H1 (cell line): ENCODE measurements at regions not wholly inside any gene's neighbourhood (a gene's known extent, or its start where the extent isn't known, plus 50 kb on each side); places are given as distances from the start of the nearest gene placed in this dataset.

Experiments used
- CTCF ChIA-PET: fragments of 300-600 bp; sonication (Branson Sonifier 250); formaldehyde crosslinking; loops from one replicate; lab custom pipeline; 2021; ENCODE audit not compliant: partially characterized antibody; lab: Charles Lee
- POLR2A ChIA-PET: fragments of 300-600 bp; sonication (Branson Sonifier 250); formaldehyde crosslinking; loops from one replicate; lab custom pipeline; 2021; ENCODE audit warnings: inconsistent platforms; ENCODE audit not compliant: partially characterized antibody; lab: Charles Lee
- DNase-seq, 2 experiments: peaks; one replicate each; pipeline versions ENCODE4 v3.0.0 to v3.0.0-alpha.2; 2010 to 2022; ENCODE audit warnings: low spot score in 2 of 2, low read depth in 1 of 2, mixed read lengths in 1 of 2
- FAIRE-seq: peaks from 2 replicates; lab custom pipeline; 2011; peaks lifted over from hg19 to GRCh38; lab: Jason Lieb, UNC
- H2AFZ ChIP-seq: 2 replicates; pipeline ENCODE4 v1.8.1; 2012; ENCODE audit warnings: low read length, inconsistent platforms
- H2AK5ac ChIP-seq: 2 replicates; pipeline ENCODE4 v1.6.1; 2013; ENCODE audit warnings: low read depth, low read length
- H2BK120ac ChIP-seq: replicated peaks from 2 replicates; pipeline ENCODE3; 2013; ENCODE audit warnings: low read depth, low read length, inconsistent platforms
- H2BK12ac ChIP-seq: 2 replicates; pipeline ENCODE4 v1.6.1; 2013; ENCODE audit warnings: low read depth, low read length
- H2BK15ac ChIP-seq: 2 replicates; pipeline ENCODE4 v1.6.1; 2013; ENCODE audit warnings: low read length
- H2BK20ac ChIP-seq: 2 replicates; pipeline ENCODE4 v1.6.1; 2013; ENCODE audit warnings: low read length
- H2BK5ac ChIP-seq: 2 replicates; pipeline ENCODE4 v1.6.1; 2013; ENCODE audit warnings: low read depth, low read length
- H3K14ac ChIP-seq: 2 replicates; pipeline ENCODE4 v1.6.1; 2013; ENCODE audit warnings: inconsistent platforms; ENCODE audit not compliant: insufficient read length
- H3K18ac ChIP-seq: 2 replicates; pipeline ENCODE4 v1.6.1; 2013; ENCODE audit warnings: low read length; ENCODE audit errors: extremely low read depth
- H3K23ac ChIP-seq: 2 replicates; pipeline ENCODE4 v1.6.1; 2013; ENCODE audit warnings: inconsistent platforms; ENCODE audit not compliant: insufficient read length
- H3K23me2 ChIP-seq: 2 replicates; pipeline ENCODE4 v1.6.1; 2013; ENCODE audit warnings: low read depth, low read length
- H3K27ac ChIP-seq: 2 replicates; pipeline ENCODE4 v1.6.1; 2011; ENCODE audit warnings: low read depth, low read length, inconsistent platforms
- H3K27me3 ChIP-seq, 4 experiments: replicated peaks in 1 of 4; 1 replicate in 1 of 4; 2 replicates in 3 of 4; pipeline versions ENCODE4 v1.6.1 to v1.8.1; 2011 to 2013; ENCODE audit warnings: low read length in 3 of 4, mild to moderate bottlenecking in 3 of 4, inconsistent platforms in 2 of 4, mixed read lengths in 2 of 4, moderate library complexity in 1 of 4; ENCODE audit not compliant: control insufficient read depth in 3 of 4, insufficient read depth in 3 of 4; ENCODE audit errors: extremely low read depth in 1 of 4
- H3K36me3 ChIP-seq, 4 experiments: 2 replicates each; pipeline versions ENCODE4 v1.6.1 to v1.8.1; 2011 to 2013; ENCODE audit warnings: mild to moderate bottlenecking in 4 of 4, low read length in 3 of 4, moderate library complexity in 2 of 4, control low read depth in 1 of 4, inconsistent platforms in 1 of 4; ENCODE audit not compliant: insufficient read depth in 4 of 4, control insufficient read depth in 2 of 4
- H3K4ac ChIP-seq: replicated peaks from 2 replicates; pipeline ENCODE3; 2013; ENCODE audit warnings: low read length, low read depth, mixed read lengths, inconsistent platforms; ENCODE audit not compliant: insufficient read length
- H3K4me1 ChIP-seq, 4 experiments: replicated peaks in 1 of 4; 1 replicate in 1 of 4; 2 replicates in 3 of 4; pipeline versions ENCODE4 v1.6.1 to v1.8.1; 2011 to 2013; ENCODE audit warnings: low read length in 3 of 4, inconsistent platforms in 2 of 4, mixed read lengths in 1 of 4; ENCODE audit not compliant: insufficient read depth in 4 of 4, control insufficient read depth in 3 of 4
- H3K4me2 ChIP-seq, 2 experiments: 2 replicates each; pipeline versions ENCODE4 v1.6.1 to v1.8.1; 2011 to 2013; ENCODE audit warnings: low read depth in 2 of 2, low read length in 2 of 2, control low read depth in 1 of 2, inconsistent platforms in 1 of 2, mild to moderate bottlenecking in 1 of 2; ENCODE audit not compliant: insufficient read depth in 1 of 2
- H3K4me3 ChIP-seq, 4 experiments: fragments of 200-600, 300-600 bp in 1 of 4; sonication (generic), shearing (Covaris generic), sonication (Bioruptor Twin) in 1 of 4; 2 replicates each; pipeline versions ENCODE4 v1.5.1 to v1.8.1; 2011 to 2016; ENCODE audit warnings: low read length in 4 of 4, low read depth in 3 of 4, control low read depth in 2 of 4, inconsistent platforms in 2 of 4, mild to moderate bottlenecking in 2 of 4, mixed read lengths in 1 of 4, moderate library complexity in 1 of 4; ENCODE audit not compliant: insufficient read depth in 2 of 4; ENCODE audit errors: extremely low read depth in 1 of 4
- H3K56ac ChIP-seq: replicated peaks from 2 replicates; pipeline ENCODE3; 2013; ENCODE audit warnings: low read depth, mild to moderate bottlenecking, mixed read lengths, low read length, inconsistent platforms; ENCODE audit not compliant: insufficient read length
- H3K79me1 ChIP-seq: 2 replicates; pipeline ENCODE4 v1.6.1; 2013; ENCODE audit warnings: low read depth, low read length, control low read depth
- H3K79me2 ChIP-seq, 2 experiments: 2 replicates each; pipeline versions ENCODE4 v1.6.1 to v1.8.1; 2012 to 2013; ENCODE audit warnings: low read length in 2 of 2, mild to moderate bottlenecking in 2 of 2, inconsistent platforms in 1 of 2; ENCODE audit not compliant: insufficient read depth in 2 of 2, control insufficient read depth in 1 of 2
- H3K9ac ChIP-seq, 4 experiments: replicated peaks in 1 of 4; 1 replicate in 1 of 4; 2 replicates in 3 of 4; pipeline versions ENCODE4 v1.6.1 to v1.8.1; 2011 to 2013; ENCODE audit warnings: low read depth in 3 of 4, low read length in 3 of 4, control low read depth in 2 of 4, mild to moderate bottlenecking in 2 of 4, moderate library complexity in 2 of 4, inconsistent platforms in 1 of 4; ENCODE audit errors: extremely low read depth in 1 of 4
- H3K9me3 ChIP-seq, 2 experiments: 2 replicates each; pipeline versions ENCODE4 v1.6.1 to v1.8.1; 2012 to 2013; ENCODE audit warnings: mild to moderate bottlenecking in 2 of 2, moderate library complexity in 2 of 2, control low read depth in 1 of 2, inconsistent platforms in 1 of 2, low read depth in 1 of 2, low read length in 1 of 2, mixed read lengths in 1 of 2; ENCODE audit not compliant: insufficient read depth in 2 of 2
- H4K20me1 ChIP-seq, 2 experiments: replicated peaks in 1 of 2; 2 replicates each; pipeline versions ENCODE3 to v1.8.1; 2011 to 2013; ENCODE audit warnings: inconsistent platforms in 2 of 2, low read length in 2 of 2, mild to moderate bottlenecking in 1 of 2; ENCODE audit not compliant: insufficient read depth in 2 of 2, control insufficient read depth in 1 of 2
- H4K5ac ChIP-seq: 2 replicates; pipeline ENCODE4 v1.6.1; 2013; ENCODE audit warnings: low read length, low read depth, mixed read lengths, inconsistent platforms; ENCODE audit not compliant: insufficient read length
- H4K8ac ChIP-seq: 2 replicates; pipeline ENCODE4 v1.8.0; 2013; ENCODE audit warnings: mild to moderate bottlenecking, moderate library complexity, low read length, inconsistent platforms; ENCODE audit not compliant: insufficient read depth; ENCODE audit errors: extremely low read depth
- H4K91ac ChIP-seq: replicated peaks from 2 replicates; pipeline ENCODE3; 2013; ENCODE audit warnings: low read length, mixed read lengths, inconsistent platforms; ENCODE audit not compliant: insufficient read length
- ASH2L ChIP-seq: fragments of 200-600, 300-600 bp; sonication (generic); IDR thresholded peaks from one replicate; pipeline ENCODE4 v1.7.1; 2017; ENCODE audit warnings: low read length
- BRCA1 ChIP-seq: IDR thresholded peaks from 2 replicates; pipeline ENCODE4 v1.6.1; 2012; ENCODE audit warnings: low read depth, low read length, improper control_type of control experiment
- CBX8 ChIP-seq: fragments of 300-800, 300-1000 bp; sonication (generic); IDR thresholded peaks from 2 replicates; pipeline ENCODE4 v1.7.1; 2016; ENCODE audit warnings: low read depth, low read length, borderline replicate concordance
- CREB1 ChIP-seq: IDR thresholded peaks from 2 replicates; pipeline ENCODE4 v1.6.1; 2012; ENCODE audit warnings: inconsistent platforms
- GABPA ChIP-seq: IDR thresholded peaks from 2 replicates; pipeline ENCODE4 v1.6.1; 2011; ENCODE audit warnings: mild to moderate bottlenecking, low read length, moderate library complexity, borderline replicate concordance; ENCODE audit not compliant: insufficient read depth
- HDAC6 ChIP-seq: IDR thresholded peaks from one replicate; pipeline ENCODE4 v1.7.1; 2012; ENCODE audit warnings: low read depth, mild to moderate bottlenecking, inconsistent platforms, low read length, moderate library complexity
- JUND ChIP-seq: IDR thresholded peaks from 2 replicates; pipeline ENCODE4 v1.6.1; 2011; ENCODE audit warnings: mild to moderate bottlenecking, improper control_type of control experiment, low read length
- RAD21 ChIP-seq, 2 experiments: IDR thresholded peaks in 1 of 2; conservative IDR thresholded peaks in 1 of 2; 2 replicates each; pipeline ENCODE4 v1.6.1; 2011; ENCODE audit warnings: low read depth in 2 of 2, low read length in 2 of 2, improper control_type of control experiment in 1 of 2, inconsistent platforms in 1 of 2, mild to moderate bottlenecking in 1 of 2, moderate library complexity in 1 of 2
- RNF2 ChIP-seq: fragments of 200-900, 300-1000 bp; sonication (generic); IDR thresholded peaks from 2 replicates; pipeline ENCODE4 v1.7.1; 2016; ENCODE audit warnings: borderline replicate concordance, low read depth, mild to moderate bottlenecking, antibody characterized with exemption, low read length; ENCODE audit not compliant: poor library complexity, severe bottlenecking; ENCODE audit errors: missing control alignments
- SRF ChIP-seq: IDR thresholded peaks from 2 replicates; pipeline ENCODE4 v1.6.1; 2011; ENCODE audit warnings: mild to moderate bottlenecking, low read depth, low read length, moderate library complexity
- TAF7 ChIP-seq: optimal IDR thresholded peaks from 2 replicates; pipeline ENCODE3; 2011; ENCODE audit warnings: low read depth, mild to moderate bottlenecking, inconsistent platforms, low read length, moderate library complexity, borderline replicate concordance
- ZNF274 ChIP-seq: IDR thresholded peaks from 2 replicates; pipeline ENCODE4 v1.7.0; 2012; ENCODE audit warnings: low read length, borderline replicate concordance; ENCODE audit errors: extremely low read depth
- WGBS, 2 experiments: shearing (Covaris generic) in 1 of 2; methylation state at CpG; one replicate each; pipeline versions ENCODE4 v1.1.6 to v1.1.7; 2013 to 2015; ENCODE audit warnings: low lambda C conversion rate in 2 of 2, mixed read lengths in 2 of 2, inconsistent platforms in 1 of 2, low coverage in 1 of 2, missing lambda C conversion rate in 1 of 2; ENCODE audit not compliant: insufficient replicate concordance in 2 of 2, insufficient coverage in 1 of 2, insufficient read length in 1 of 2; ENCODE audit errors: extremely low coverage in 1 of 2, missing lambda C conversion rate in 1 of 2; 5-methylcytosine and 5-hydroxymethylcytosine counted together
- TF ChIP-seq, protein P1 (sequence below): IDR thresholded peaks from 2 replicates; pipeline ENCODE4 v1.6.1; 2012; ENCODE audit warnings: inconsistent platforms
- TF ChIP-seq, protein P2 (sequence below): IDR thresholded peaks from 2 replicates; pipeline ENCODE4 v1.6.1; 2011; ENCODE audit warnings: low read length, improper control_type of control experiment

GRCh38 chr11:37317803-37318202 is 719.8 kb upstream of the RAG2 start:
- Histone ChIP-seq H2BK120ac (no peak overlapping the region), H4K20me1 (no peaks in the 10 kb centered on the region), H3K23me2 (no peaks in the 10 kb centered on the region), H2BK5ac (no peak overlapping the region), H2BK12ac (no peak overlapping the region), H3K4me3 (no peak overlapping the region), H3K9ac (no peak overlapping the region), H3K79me2 (no peaks in the 10 kb centered on the region), H4K91ac (no peak overlapping the region), H4K8ac (no peak overlapping the region), H2AK5ac (no peak overlapping the region), H3K23ac (no peak overlapping the region), H2BK20ac (no peak overlapping the region), H3K27me3 (no peaks in the 10 kb centered on the region), H3K36me3 (no peaks in the 10 kb centered on the region), H3K14ac (no peak overlapping the region), H3K4me1 (no peaks in the 10 kb centered on the region), H3K79me1 (no peaks in the 10 kb centered on the region), H3K9me3 (no peaks in the 10 kb centered on the region), H3K56ac (no peak overlapping the region), H3K4ac (no peak overlapping the region), H4K5ac (no peak overlapping the region), H2AFZ (no peak overlapping the region), H2BK15ac (no peak overlapping the region), H3K18ac (no peak overlapping the region), H3K4me2 (no peak overlapping the region), H3K27ac (no peak overlapping the region)
- ChIA-PET POLR2A (no interaction called here), CTCF (no interaction called here)
- FAIRE-seq (no peak), DNase-seq (no peak)
- WGBS, 2 experiments: 100% methylated on average over 1 of the region's 1 CpG; no CpG with 5 or more reads in 1 of the 2 experiments
- TF ChIP-seq BRCA1: no peak
- no peak for TF ChIP-seq RNF2
- TF ChIP-seq, protein P1, sequence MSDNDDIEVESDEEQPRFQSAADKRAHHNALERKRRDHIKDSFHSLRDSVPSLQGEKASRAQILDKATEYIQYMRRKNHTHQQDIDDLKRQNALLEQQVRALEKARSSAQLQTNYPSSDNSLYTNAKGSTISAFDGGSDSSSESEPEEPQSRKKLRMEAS: no peak
- no peak for TF ChIP-seq JUND
- no peak for TF ChIP-seq GABPA
- TF ChIP-seq HDAC6: no peak
- no peak for TF ChIP-seq ASH2L
- no peak for TF ChIP-seq SRF
- no peak for TF ChIP-seq TAF7
- no peak for TF ChIP-seq CBX8
- no peak for TF ChIP-seq RAD21 (IDR thresholded peaks at IDR 0.05 in 1 of 2, conservative IDR thresholded peaks at IDR 0.05 in 1 of 2; ENCODE audit: low read depth in 2 of 2, low read length in 2 of 2)
- TF ChIP-seq CREB1: no peak
- no peak for TF ChIP-seq ZNF274
- TF ChIP-seq, protein P2, sequence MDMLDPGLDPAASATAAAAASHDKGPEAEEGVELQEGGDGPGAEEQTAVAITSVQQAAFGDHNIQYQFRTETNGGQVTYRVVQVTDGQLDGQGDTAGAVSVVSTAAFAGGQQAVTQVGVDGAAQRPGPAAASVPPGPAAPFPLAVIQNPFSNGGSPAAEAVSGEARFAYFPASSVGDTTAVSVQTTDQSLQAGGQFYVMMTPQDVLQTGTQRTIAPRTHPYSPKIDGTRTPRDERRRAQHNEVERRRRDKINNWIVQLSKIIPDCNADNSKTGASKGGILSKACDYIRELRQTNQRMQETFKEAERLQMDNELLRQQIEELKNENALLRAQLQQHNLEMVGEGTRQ: no peak
